Thyroid gland (tissue), 4 donors: ENCODE measurements at regions not wholly inside any gene's neighbourhood (a gene's known extent, or its start where the extent isn't known, plus 50 kb on each side); places are given as distances from the start of the nearest gene placed in this dataset.

Source experiments
- CTCF ChIP-seq, 6 experiments: fragments of 200-600 bp in 3 of 6; fragments of 450-650 bp in 3 of 6; sonication (generic) in 3 of 6; IDR thresholded peaks; one replicate each; pipeline ENCODE4 v1.5.1; 2016 to 2019; ENCODE audit warnings: antibody characterized with exemption in 6 of 6, mild to moderate bottlenecking in 2 of 6, inconsistent platforms in 1 of 6, moderate library complexity in 1 of 6
- POLR2A ChIP-seq, 2 donors: fragments of 450-650 bp; IDR thresholded peaks; one replicate each; pipeline ENCODE4 v1.6.1; 2017; ENCODE audit warnings: antibody characterized with exemption in 2 of 2, mild to moderate bottlenecking in 2 of 2, moderate library complexity in 1 of 2

- no peak for TF ChIP-seq POLR2A (IDR thresholded peaks at IDR 0.05)
- TF ChIP-seq CTCF (IDR thresholded peaks at IDR 0.05): no peak
Measured at GRCh38 chr19:30943101-30943843, 406.0 kb downstream of the TSHZ3 start.
